Common myeloid progenitor, CD34-positive (primary cell): ENCODE measurements at regions not wholly inside any gene's neighbourhood (a gene's known extent, or its start where the extent isn't known, plus 50 kb on each side); places are given as distances from the start of the nearest gene placed in this dataset.

Experiments
- CTCF ChIA-PET: fragments of 350-600 bp; sonication (Branson Sonifier 250); formaldehyde crosslinking; loops from one replicate; lab custom pipeline; 2021; ENCODE audit warnings: antibody characterized with exemption; lab: Charles Lee
- POLR2A ChIA-PET: fragments of 350-600 bp; sonication (Branson Sonifier 250); formaldehyde crosslinking; loops from one replicate; lab custom pipeline; 2021; ENCODE audit warnings: antibody characterized with exemption; lab: Charles Lee
- DNase-seq, 3 donors: peaks; one replicate each; pipeline versions ENCODE4 v3.0.0 to v3.0.0-alpha.2; 2013
- H3K27ac ChIP-seq, 2 experiments: 1 replicate in 1 of 2; 2 replicates in 1 of 2; pipeline ENCODE4 v1.7.0; 2013; ENCODE audit warnings: inconsistent platforms in 2 of 2, low read length in 2 of 2, mild to moderate bottlenecking in 2 of 2, low read depth in 1 of 2, moderate library complexity in 1 of 2; ENCODE audit not compliant: severe bottlenecking in 2 of 2, insufficient read depth in 1 of 2, poor library complexity in 1 of 2
- H3K27me3 ChIP-seq, 5 experiments: replicated peaks in 2 of 5; 1 replicate in 3 of 5; 2 replicates in 2 of 5; pipeline versions ENCODE4 v1.6.1 to v1.7.0; 2013; ENCODE audit warnings: low read length in 4 of 5, mild to moderate bottlenecking in 2 of 5, moderate library complexity in 2 of 5, inconsistent platforms in 1 of 5; ENCODE audit not compliant: insufficient read depth in 5 of 5, control insufficient read depth in 4 of 5
- H3K36me3 ChIP-seq, 4 experiments: 1 replicate in 2 of 4; 2 replicates in 2 of 4; pipeline versions ENCODE4 v1.6.1 to v1.7.0; 2013; ENCODE audit warnings: low read length in 3 of 4, control low read depth in 1 of 4, mild to moderate bottlenecking in 1 of 4; ENCODE audit not compliant: control insufficient read depth in 4 of 4, insufficient read depth in 4 of 4
- H3K4me1 ChIP-seq, 4 experiments: 1 replicate in 3 of 4; 2 replicates in 1 of 4; pipeline versions ENCODE4 v1.6.1 to v1.7.1; 2013; ENCODE audit warnings: low read length in 3 of 4, mild to moderate bottlenecking in 3 of 4, control low read depth in 1 of 4, inconsistent platforms in 1 of 4, moderate library complexity in 1 of 4; ENCODE audit not compliant: control insufficient read depth in 4 of 4, insufficient read depth in 4 of 4; ENCODE audit errors: control extremely low read depth in 1 of 4
- H3K4me3 ChIP-seq, 7 experiments: 1 replicate in 4 of 7; 2 replicates in 3 of 7; pipeline versions ENCODE4 v1.5.1 to v1.7.0; 2013; ENCODE audit warnings: mild to moderate bottlenecking in 7 of 7, low read length in 6 of 7, moderate library complexity in 6 of 7, inconsistent platforms in 2 of 7, low read depth in 2 of 7, control low read depth in 1 of 7; ENCODE audit not compliant: insufficient read depth in 4 of 7, control insufficient read depth in 1 of 7; ENCODE audit errors: extremely low read depth in 1 of 7
- H3K9me3 ChIP-seq, 5 experiments: 1 replicate in 4 of 5; 2 replicates in 1 of 5; pipeline versions ENCODE4 v1.6.1 to v1.7.1; 2013; ENCODE audit warnings: low read length in 4 of 5, mild to moderate bottlenecking in 2 of 5, inconsistent platforms in 1 of 5, low read depth in 1 of 5, moderate library complexity in 1 of 5; ENCODE audit not compliant: control insufficient read depth in 4 of 5, insufficient read depth in 2 of 5; ENCODE audit errors: control extremely low read depth in 1 of 5
- WGBS: methylation state at CpG from one replicate; pipeline ENCODE4 v1.1.5; 2013; ENCODE audit not compliant: insufficient coverage; 5-methylcytosine and 5-hydroxymethylcytosine counted together

- no peaks in the 10 kb centered on the region for H3K36me3 ChIP-seq
- 100% methylated on average over 1 of the region's 2 CpGs for WGBS
- H3K4me3 ChIP-seq, result no peak overlapping the region
- ChIA-PET POLR2A (no interaction called here), CTCF (no interaction called here)
- no peaks in the 10 kb centered on the region for H3K9me3 ChIP-seq
- no peaks in the 10 kb centered on the region for H3K4me1 ChIP-seq
- no peak for DNase-seq
- peaks cover 0 to 11% (median 4%) of the 10 kb centered on the region in 5 experiments for H3K27me3 ChIP-seq
- no peak overlapping the region for H3K27ac ChIP-seq
Measured at GRCh38 chr14:57078054-57078453, 190.7 kb downstream of the EXOC5 start.

GRCh38 chr14:57073986-57074385, 194.7 kb downstream of the EXOC5 start:
- Histone ChIP-seq H3K4me1 (no peaks in the 10 kb centered on the region), H3K4me3 (no peak overlapping the region), H3K27me3 (peaks cover 6 to 32% (median 14%) of the 10 kb centered on the region in 5 experiments), H3K27ac (no peak overlapping the region), H3K36me3 (no peaks in the 10 kb centered on the region), H3K9me3 (no peaks in the 10 kb centered on the region)
- WGBS, result 73% methylated on average over 4 of the region's 5 CpGs
- ChIA-PET POLR2A (no interaction called here), CTCF (no interaction called here)
- DNase-seq, result no peak

GRCh38 chr14:57071639-57072038, 197.1 kb downstream of the EXOC5 start:
- DNase-seq, result no peak
- Histone ChIP-seq H3K36me3 (no peaks in the 10 kb centered on the region), H3K4me1 (no peaks in the 10 kb centered on the region), H3K27ac (no peak overlapping the region), H3K27me3 (peaks cover 8 to 55% (median 22%) of the 10 kb centered on the region in 5 experiments), H3K4me3 (no peak overlapping the region), H3K9me3 (no peaks in the 10 kb centered on the region)
- CTCF ChIA-PET, result no interaction called here
- POLR2A ChIA-PET, result no interaction called here
- WGBS, result no CpG with 5 or more reads among the region's 1 CpG

GRCh38 chr14:57069702-57070101, 199.0 kb downstream of the EXOC5 start:
- ChIA-PET CTCF (interaction anchor here (0.6 kb wide), 1 partner anchor 89 kb away, joined by 3 read pairs; no protein-coding TSS in a partner anchor), POLR2A (no interaction called here)

GRCh38 chr14:57068511-57068910, 200.2 kb downstream of the EXOC5 start:
- no peak for DNase-seq
- Histone ChIP-seq H3K36me3 (no peaks in the 10 kb centered on the region), H3K27me3 (peaks cover 8 to 64% (median 26%) of the 10 kb centered on the region in 5 experiments), H3K4me1 (no peaks in the 10 kb centered on the region), H3K27ac (no peak overlapping the region), H3K9me3 (no peaks in the 10 kb centered on the region), H3K4me3 (no peak overlapping the region)
- ChIA-PET POLR2A (no interaction called here), CTCF (no interaction called here)
- WGBS, result 13% methylated on average over 4 of the region's 8 CpGs

More at GRCh38 chr14:57069702-57070101, 199.0 kb downstream of the EXOC5 start:
- Histone ChIP-seq H3K27ac (no peak overlapping the region), H3K4me3 (no peak overlapping the region), H3K36me3 (no peaks in the 10 kb centered on the region), H3K4me1 (no peaks in the 10 kb centered on the region), H3K27me3 (peaks cover 11 to 67% (median 26%) of the 10 kb centered on the region in 5 experiments), H3K9me3 (no peaks in the 10 kb centered on the region)
- no peak for DNase-seq
- WGBS, result 100% methylated on average over 2 of the region's 5 CpGs

- Histone ChIP-seq H3K9me3 (no peaks in the 10 kb centered on the region), H3K27ac (no peak overlapping the region), H3K4me3 (no peak overlapping the region), H3K4me1 (no peaks in the 10 kb centered on the region), H3K36me3 (no peaks in the 10 kb centered on the region), H3K27me3 (peaks cover 13 to 57% (median 26%) of the 10 kb centered on the region in 5 experiments)
- WGBS, result 6% methylated on average over 10 of the region's 12 CpGs
- ChIA-PET CTCF (no interaction called here), POLR2A (no interaction called here)
- DNase-seq, result peak; percentile 24 to 42 (median 42)
Measured at GRCh38 chr14:57066887-57067513, 201.7 kb downstream of the EXOC5 start.

GRCh38 chr14:57066463-57066862, 202.2 kb downstream of the EXOC5 start:
- 48% methylated on average over 2 of the region's 4 CpGs for WGBS
- Histone ChIP-seq H3K36me3 (no peaks in the 10 kb centered on the region), H3K9me3 (no peaks in the 10 kb centered on the region), H3K4me1 (no peaks in the 10 kb centered on the region), H3K4me3 (no peak overlapping the region), H3K27ac (no peak overlapping the region), H3K27me3 (peaks cover 13 to 52% (median 26%) of the 10 kb centered on the region in 5 experiments)
- ChIA-PET POLR2A (no interaction called here), CTCF (no interaction called here)
- DNase-seq, result no peak
